ENCODE measurements at regions not wholly inside any gene's neighbourhood (a gene's known extent, or its start where the extent isn't known, plus 50 kb on each side); places are given as distances from the start of the nearest gene placed in this dataset.
A peak's percentile ranks its signal among the peaks of the same experiment; 100 is the strongest.

DNA sequence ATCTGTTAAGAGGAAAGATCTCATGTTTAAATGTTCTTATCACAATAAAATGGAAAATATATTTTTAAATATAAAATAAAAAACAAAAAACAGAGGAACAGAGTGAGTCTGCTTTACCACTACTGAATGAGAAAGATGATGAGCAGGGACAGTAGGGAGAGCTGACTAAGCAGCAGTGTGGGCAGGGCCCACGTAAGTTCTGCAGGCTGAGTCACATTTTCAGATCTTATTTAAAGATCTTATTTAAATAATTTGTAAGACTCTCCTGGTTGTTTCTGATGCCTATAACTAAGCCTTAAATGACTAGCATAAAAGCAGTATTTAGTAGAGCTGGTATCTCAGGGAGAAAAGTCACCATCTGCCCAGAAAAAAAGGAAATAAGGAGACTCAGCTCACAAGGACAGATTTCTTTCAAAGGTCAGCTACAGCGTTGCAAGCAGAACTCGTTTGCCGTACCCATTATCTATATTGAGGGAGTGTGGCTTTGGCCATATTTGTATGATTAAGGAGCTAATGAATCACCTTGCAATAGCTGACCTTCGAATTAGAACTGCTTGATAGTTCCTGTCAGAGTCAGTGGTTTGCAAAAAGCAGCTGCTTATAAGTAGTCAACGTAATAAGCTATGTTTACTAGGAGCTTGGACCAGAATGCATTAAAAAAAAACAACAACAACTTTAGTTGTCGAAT lies 322.1 kb upstream of the CHAC2 start:
- peak; percentile 27 for DNase-seq (ENCODE audit: low spot score)

DNA sequence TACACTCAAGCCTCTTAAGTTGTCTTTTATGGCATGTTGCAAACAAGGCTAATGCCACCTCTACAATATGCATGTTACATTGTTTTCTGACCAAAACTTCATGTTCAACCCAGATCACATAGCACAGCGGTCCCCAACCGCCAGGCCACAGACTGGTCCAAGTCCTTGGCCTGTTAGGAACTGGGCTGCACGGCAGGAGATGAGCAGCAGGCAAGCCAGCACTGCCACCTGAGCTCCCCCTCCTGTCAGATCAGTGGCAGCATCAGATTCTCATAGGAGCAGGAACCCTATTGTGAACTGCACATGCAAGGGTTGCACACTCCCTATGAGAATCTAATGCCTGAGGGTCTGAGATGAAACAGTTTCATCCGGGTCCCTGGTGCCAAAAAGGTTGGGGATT lies 324.8 kb upstream of the CHAC2 start:
- DNase-seq (ENCODE audit: low spot score) = no peak

- DNase-seq (ENCODE audit: low spot score) = no peak
These were observed 325.5 kb upstream of the CHAC2 start for GRCh38 chr2:53442093-53442492.

GRCh38 chr2:53438692-53439091 lies 328.9 kb upstream of the CHAC2 start:
- no peak for DNase-seq (ENCODE audit: low spot score)

GRCh38 chr2:53438100-53438499 lies 329.5 kb upstream of the CHAC2 start:
- DNase-seq (ENCODE audit: low spot score) = no peak

GRCh38 chr2:53437371-53437770 lies 330.2 kb upstream of the CHAC2 start:
- DNase-seq (ENCODE audit: low spot score) = no peak

GRCh38 chr2:53436882-53437281 lies 330.7 kb upstream of the CHAC2 start:
- no peak for DNase-seq (ENCODE audit: low spot score)

DNA sequence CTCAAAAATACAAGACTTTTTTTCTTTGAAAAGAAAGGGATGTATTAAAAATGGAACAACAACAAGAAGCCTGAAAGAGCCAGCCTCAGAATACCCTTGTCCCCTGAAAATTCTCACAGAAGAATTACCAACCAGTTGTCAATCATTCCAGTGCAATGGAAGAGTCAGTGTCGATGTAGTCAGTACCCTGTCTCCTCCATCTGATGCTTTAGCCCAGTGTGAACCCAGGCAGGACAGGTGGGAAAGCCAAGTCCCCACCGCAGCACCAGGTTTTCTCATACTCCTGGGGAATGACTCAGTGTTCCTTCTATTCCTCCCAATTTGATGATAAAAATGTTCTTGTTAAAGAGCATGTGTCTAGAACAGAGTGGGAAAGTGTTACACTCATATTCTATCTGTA lies 332.0 kb upstream of the CHAC2 start:
- no peak for DNase-seq (ENCODE audit: low spot score)

- no peak for DNase-seq (ENCODE audit: low spot score)
These were observed 333.1 kb upstream of the CHAC2 start for GRCh38 chr2:53434466-53434865.

- DNase-seq (ENCODE audit: low spot score) = no peak
These were observed 334.7 kb upstream of the CHAC2 start for GRCh38 chr2:53432936-53433335.

GRCh38 chr2:53429901-53430300 lies 337.7 kb upstream of the CHAC2 start:
- no peak for DNase-seq (ENCODE audit: low spot score)

- DNase-seq (ENCODE audit: low spot score) = no peak
These were observed 342.7 kb upstream of the CHAC2 start for GRCh38 chr2:53424902-53425301.

DNA sequence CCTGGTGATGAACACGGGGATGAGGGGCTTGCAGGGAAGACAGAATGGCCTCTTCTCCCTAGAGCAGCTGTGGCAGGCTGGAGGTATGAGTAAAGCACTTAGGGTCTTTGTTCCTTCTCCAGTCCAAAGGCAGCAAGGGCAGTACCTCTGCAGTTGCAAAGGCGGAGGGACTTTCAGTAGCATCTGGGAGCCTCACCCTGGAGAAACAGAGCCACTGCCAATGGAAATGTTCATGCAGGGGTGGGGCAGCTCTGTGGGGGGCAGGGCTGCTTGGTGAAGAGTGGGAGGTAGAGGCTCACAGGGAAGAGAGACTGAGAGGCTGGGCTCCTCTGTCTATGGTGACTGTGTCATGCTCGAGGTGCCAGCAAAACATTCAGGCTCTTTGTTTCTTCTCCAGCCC lies 344.1 kb upstream of the CHAC2 start:
- DNase-seq (ENCODE audit: low spot score) = no peak

- peak; percentile 51 for DNase-seq (ENCODE audit: low spot score)
These were observed 344.6 kb upstream of the CHAC2 start for GRCh38 chr2:53422979-53423378.

- DNase-seq (ENCODE audit: low spot score) = no peak
These were observed 350.2 kb upstream of the CHAC2 start for GRCh38 chr2:53417385-53417784.

DNA sequence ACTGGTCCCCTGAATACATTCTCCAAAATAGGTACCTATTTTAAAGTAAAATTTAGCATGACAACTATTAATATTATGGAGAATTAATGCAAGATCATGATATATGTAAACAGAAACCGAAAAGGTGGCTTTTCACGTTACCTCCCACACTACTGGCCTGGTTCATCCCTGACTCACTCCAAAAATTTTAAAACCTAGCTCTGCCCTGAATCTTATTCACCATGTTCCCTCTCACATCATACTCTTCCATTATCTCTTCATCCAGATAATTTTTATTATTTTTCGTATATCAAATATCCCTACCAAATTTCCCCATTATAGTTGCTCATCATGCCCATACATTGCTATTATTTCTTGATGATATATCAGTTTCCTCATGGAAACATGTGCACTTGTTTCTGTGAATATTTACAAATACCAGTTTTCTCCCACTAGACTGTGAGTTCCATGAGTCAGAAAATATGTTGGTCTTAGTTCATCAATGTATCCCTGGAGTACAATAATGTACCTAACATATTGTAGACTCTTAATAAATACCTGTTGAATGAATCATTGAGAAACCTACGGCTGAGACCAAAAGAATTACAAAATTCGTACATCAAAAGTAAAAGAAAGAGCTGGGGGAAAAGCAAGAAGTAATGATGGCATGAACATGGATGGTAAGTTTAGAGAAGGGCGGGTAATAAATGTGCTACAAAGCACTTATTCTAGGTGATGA lies 360.1 kb upstream of the CHAC2 start:
- no peak for DNase-seq (ENCODE audit: low spot score)

- DNase-seq (ENCODE audit: low spot score) = peak; percentile 45
These were observed 363.7 kb upstream of the CHAC2 start for GRCh38 chr2:53403792-53404413.

DNA sequence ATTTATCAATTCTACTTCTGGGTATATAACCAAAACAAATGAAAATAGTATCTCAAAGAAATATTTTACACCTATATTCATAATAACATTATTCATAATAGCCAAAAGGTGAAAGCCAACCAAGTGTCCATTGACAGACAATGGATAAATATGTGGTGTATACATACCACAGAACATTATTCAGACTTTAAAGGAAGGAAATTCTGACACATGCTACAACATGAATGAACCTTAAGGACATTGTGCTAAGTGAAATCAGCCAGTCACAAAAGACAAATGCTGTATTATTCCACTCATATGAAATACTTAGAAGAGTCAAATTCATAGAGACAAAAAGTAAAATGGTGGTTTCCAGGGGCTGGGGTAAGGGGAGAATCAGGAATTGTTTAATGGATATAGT lies 370.5 kb upstream of the CHAC2 start:
- no peak for DNase-seq (ENCODE audit: low spot score)

- DNase-seq (ENCODE audit: low spot score) = no peak
These were observed 386.3 kb upstream of the CHAC2 start for GRCh38 chr2:53381271-53381670.

DNA sequence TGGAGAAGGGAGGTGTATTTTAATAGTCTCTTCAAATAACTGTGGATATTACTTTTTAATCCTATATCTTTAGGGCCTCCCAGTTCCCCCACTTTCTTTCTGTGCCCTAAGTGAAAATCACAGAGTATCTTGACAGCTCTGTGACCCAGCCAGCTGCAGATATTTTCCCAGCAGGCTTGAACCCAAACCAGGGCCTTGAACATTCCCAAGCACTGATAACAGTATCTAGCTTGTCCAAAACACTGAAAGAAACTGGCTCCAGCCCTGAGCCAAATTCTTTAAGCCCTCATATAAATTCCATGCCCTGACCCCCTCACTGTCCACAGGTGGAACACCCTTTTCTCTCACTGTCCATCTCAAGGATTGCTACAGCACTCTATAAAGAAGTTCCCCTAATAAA lies 388.1 kb upstream of the CHAC2 start:
- no peak for DNase-seq (ENCODE audit: low spot score)

GRCh38 chr2:53378791-53379190 lies 388.8 kb upstream of the CHAC2 start:
- DNase-seq (ENCODE audit: low spot score) = no peak

- no peak for DNase-seq (ENCODE audit: low spot score)
These were observed 394.5 kb upstream of the CHAC2 start for GRCh38 chr2:53373126-53373525.

DNA sequence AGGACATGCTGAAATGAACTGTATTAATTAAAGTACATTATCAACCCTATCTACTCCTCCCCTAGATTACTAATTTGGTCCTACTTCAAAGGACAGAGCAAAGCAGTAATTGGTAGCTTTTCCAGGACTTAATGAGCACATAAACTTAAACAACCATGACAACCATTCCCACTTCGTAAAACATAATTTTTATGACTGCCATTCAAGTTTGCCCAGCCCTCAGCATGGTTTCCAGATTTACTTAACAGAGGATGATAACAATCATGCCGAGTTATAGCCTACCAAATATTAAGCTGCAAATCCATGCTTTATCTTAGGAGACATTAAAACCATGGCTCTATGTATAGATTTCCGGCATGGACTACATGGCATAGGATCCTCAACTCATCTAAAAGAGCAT lies 401.1 kb upstream of the CHAC2 start:
- DNase-seq (ENCODE audit: low spot score) = no peak

GRCh38 chr2:53362934-53363333 lies 404.7 kb upstream of the CHAC2 start:
- DNase-seq (ENCODE audit: low spot score) = no peak
